HepG2 (cell line): ENCODE measurements at regions not wholly inside any gene's neighbourhood (a gene's known extent, or its start where the extent isn't known, plus 50 kb on each side); places are given as distances from the start of the nearest gene placed in this dataset.

Source experiments
- ATAC-seq: fragments of 200-7000 bp; cut with Tn5 transposase; 3 replicates; pipeline ENCODE4 v1.9.1; 2020; ENCODE audit warnings: mild to moderate bottlenecking, moderate library complexity
- BruUV-seq: library from RNA; stranded (reverse); fragments of 400-500 nt; replicated peaks from 2 replicates; lab custom pipeline; 2021; lab: Mats Ljungman, UMichigan
- CTCF ChIA-PET: fragments of 300-600 bp; formaldehyde crosslinking; extraction: SDS; loops from one replicate; lab custom pipeline; 2021; ENCODE audit warnings: low total read pairs, inconsistent platforms, low intra/inter-chr PET ratio; lab: Yijun Ruan, JAX
- POLR2A ChIA-PET: fragments of 350-600 bp; sonication (Branson Sonifier 250); formaldehyde crosslinking; loops from one replicate; lab custom pipeline; 2020; ENCODE audit warnings: antibody characterized with exemption, inconsistent platforms; lab: Yijun Ruan, JAX
- DNase-seq: peaks from one replicate; pipeline ENCODE4 v3.0.0-alpha.2; 2015; ENCODE audit warnings: low spot score
- FAIRE-seq: peaks from 3 replicates; lab custom pipeline; 2011; peaks lifted over from hg19 to GRCh38; lab: Jason Lieb, UNC
- H2AFZ ChIP-seq: one replicate; pipeline ENCODE4 v1.6.1; 2011; ENCODE audit warnings: low read length, inconsistent platforms
- H3K27ac ChIP-seq: fragments of 300-600 bp; 3 replicates; pipeline ENCODE4 v1.8.0; 2011; ENCODE audit warnings: mixed run types, mild to moderate bottlenecking, mixed read lengths, low read length, inconsistent platforms; ENCODE audit not compliant: insufficient read depth; ENCODE audit errors: extremely low read length
- H3K27me3 ChIP-seq, 2 experiments: fragments of 200-600 bp in 1 of 2; 2 replicates in 1 of 2; 3 replicates in 1 of 2; pipeline versions ENCODE4 v1.6.0 to v1.8.0; 2011; ENCODE audit warnings: low read length in 2 of 2, mild to moderate bottlenecking in 2 of 2, moderate library complexity in 2 of 2, inconsistent platforms in 1 of 2; ENCODE audit not compliant: insufficient read depth in 2 of 2, control insufficient read depth in 1 of 2
- H3K36me3 ChIP-seq, 2 experiments: fragments of 200-600 bp in 1 of 2; replicated peaks in 1 of 2; 2 replicates in 1 of 2; 3 replicates in 1 of 2; pipeline versions ENCODE4 v1.5.1 to v1.8.0; 2011; ENCODE audit warnings: low read length in 2 of 2, inconsistent platforms in 1 of 2; ENCODE audit not compliant: insufficient read depth in 2 of 2, control insufficient read depth in 1 of 2
- H3K4me1 ChIP-seq: 2 replicates; pipeline ENCODE4 v1.5.1; 2012; ENCODE audit warnings: low read length, inconsistent platforms; ENCODE audit not compliant: insufficient read depth
- H3K4me2 ChIP-seq: 2 replicates; pipeline ENCODE4 v1.6.0; 2011; ENCODE audit warnings: low read depth, low read length, inconsistent platforms
- H3K4me3 ChIP-seq, 3 experiments: fragments of 200-600 bp in 1 of 3; sonication (generic), shearing (Covaris generic) in 1 of 3; replicated peaks in 1 of 3; 2 replicates each; pipeline ENCODE4 v1.5.1; 2011 to 2016; ENCODE audit warnings: low read length in 3 of 3, inconsistent platforms in 2 of 3, low read depth in 2 of 3, mild to moderate bottlenecking in 2 of 3, control low read depth in 1 of 3, mixed read lengths in 1 of 3; ENCODE audit not compliant: insufficient read depth in 1 of 3
- H3K79me2 ChIP-seq: one replicate; pipeline ENCODE4 v1.6.1; 2011; ENCODE audit warnings: low read length, inconsistent platforms; ENCODE audit not compliant: insufficient read depth
- H3K9ac ChIP-seq: 2 replicates; pipeline ENCODE4 v1.6.0; 2011; ENCODE audit warnings: mild to moderate bottlenecking, low read depth, low read length, inconsistent platforms; ENCODE audit not compliant: insufficient read depth
- H3K9me3 ChIP-seq: 2 replicates; pipeline ENCODE4 v1.5.1; 2012; ENCODE audit warnings: mild to moderate bottlenecking, low read length
- H4K20me1 ChIP-seq: 2 replicates; pipeline ENCODE4 v1.6.0; 2011; ENCODE audit warnings: inconsistent platforms, mild to moderate bottlenecking, low read length, moderate library complexity; ENCODE audit not compliant: insufficient read depth
- EEA1 ChIP-seq: sonication (generic); formaldehyde crosslinking; IDR thresholded peaks from 2 replicates; pipeline ENCODE4 v1.5.1; 2020; ENCODE audit warnings: mild to moderate bottlenecking, missing genetic modification reagents, borderline replicate concordance
- PCBP2 ChIP-seq: fragments of 200-400 bp; formaldehyde crosslinking; optimal IDR thresholded peaks from 2 replicates; pipeline ENCODE3; 2018; ENCODE audit warnings: low read length, low read depth; ENCODE audit not compliant: poor library complexity, severe bottlenecking
- TSC22D2 ChIP-seq: sonication (generic); formaldehyde crosslinking; IDR thresholded peaks from 2 replicates; pipeline ENCODE4 v1.5.1; 2020; ENCODE audit warnings: missing genetic modification reagents, mild to moderate bottlenecking, borderline replicate concordance
- WGBS: methylation state at CpG from one replicate; pipeline ENCODE4 v1.1.6; 2017; ENCODE audit warnings: low lambda C conversion rate; 5-methylcytosine and 5-hydroxymethylcytosine counted together
- in situ Hi-C: cut with HindIII; loops from 2 replicates; pipeline ENCODE4 v1.10.0; 2017; ENCODE audit warnings: low pct_unique_long_range_greater_than_20kb; ENCODE audit not compliant: extremely low pct_ligation_motif_present
- intact Hi-C: fragments of 100-400 bp; cut with micrococcal nuclease; formaldehyde crosslinking; loops from one replicate; pipeline ENCODE4 v1.10.0; 2022; ENCODE audit not compliant: unreplicated experiment

- no peaks in the 10 kb centered on the region for H3K79me2 ChIP-seq
- H4K20me1 ChIP-seq: no peaks in the 10 kb centered on the region
- FAIRE-seq (no peak), ATAC-seq (no peak), DNase-seq (no peak)
- intact Hi-C loops (no loop called here), in situ Hi-C loops (no loop called here)
- H3K36me3 ChIP-seq: no peaks in the 10 kb centered on the region
- no peaks in the 10 kb centered on the region for H3K4me1 ChIP-seq
- no peaks in the 10 kb centered on the region for H3K27me3 ChIP-seq
- H3K9me3 ChIP-seq: peaks cover 5% of the 10 kb centered on the region; the same call in 1 of the 2 replicates
- CTCF ChIA-PET: no interaction called here
- no peak overlapping the region for H3K9ac ChIP-seq
- BruUV-seq: no TSS peak
- H3K4me3 ChIP-seq: no peak overlapping the region
- no peak overlapping the region for H3K27ac ChIP-seq
- 1% methylated on average over 2 of the region's 2 CpGs for WGBS
- H3K4me2 ChIP-seq: no peak overlapping the region
- no peak overlapping the region for H2AFZ ChIP-seq
- POLR2A ChIA-PET: no interaction called here
- peak; percentile 52 for TF ChIP-seq PCBP2
- no peak for TF ChIP-seq TSC22D2
These were observed 161.8 kb downstream of the PCDH7 start for GRCh38 chr4:30881985-30882384.

DNA sequence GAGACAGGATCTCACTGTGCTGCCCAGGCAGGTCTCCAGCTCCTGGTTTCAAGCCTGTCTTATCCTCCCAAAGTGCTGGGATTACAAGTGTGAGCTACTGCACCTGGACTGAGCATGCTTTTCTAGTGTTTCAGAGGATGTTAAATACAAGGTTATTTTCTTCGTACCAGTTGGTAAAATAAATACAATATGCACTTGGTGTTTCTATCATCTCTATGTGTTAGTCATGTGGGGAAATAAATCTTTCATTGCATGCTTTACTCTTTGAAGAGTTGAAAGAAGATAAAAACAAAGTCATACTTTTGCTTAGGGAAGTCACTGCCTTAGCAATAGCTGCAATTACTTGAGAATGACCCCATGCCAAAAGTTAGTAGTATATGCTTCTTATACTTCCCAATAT lies 162.3 kb downstream of the PCDH7 start:
- Histone ChIP-seq H3K79me2 (no peaks in the 10 kb centered on the region), H3K27me3 (no peaks in the 10 kb centered on the region)
- DNase-seq (no peak), FAIRE-seq (no peak)
- CTCF ChIA-PET: no interaction called here
- intact Hi-C loops: no loop called here
- no peak for TF ChIP-seq EEA1 (CRISPR knock-in tag)
- TF ChIP-seq, all 625 proteins: peak for 0
- Histone ChIP-seq H3K4me2 (no peak overlapping the region), H3K9ac (no peak overlapping the region), H3K36me3 (no peaks in the 10 kb centered on the region), H3K27ac (no peak overlapping the region), H4K20me1 (no peaks in the 10 kb centered on the region), H3K4me1 (no peaks in the 10 kb centered on the region), H3K4me3 (no peak overlapping the region), H2AFZ (no peak overlapping the region), H3K9me3 (peaks cover 5% of the 10 kb centered on the region; the same call in 1 of the 2 replicates)
- 23% methylated on average over 1 of the region's 1 CpG for WGBS
- POLR2A ChIA-PET: no interaction called here
- BruUV-seq: no TSS peak
- no peak for ATAC-seq
- in situ Hi-C loops: no loop called here
